GM21390 (cell line): ENCODE measurements at regions not wholly inside any gene's neighbourhood (a gene's known extent, or its start where the extent isn't known, plus 50 kb on each side); places are given as distances from the start of the nearest gene placed in this dataset.

ENCODE experiments used
- ATAC-seq: cut with Tn5 transposase; IDR thresholded peaks from one replicate; pipeline ENCODE4 v1.9.1; 2021; ENCODE audit not compliant: unreplicated experiment

DNA sequence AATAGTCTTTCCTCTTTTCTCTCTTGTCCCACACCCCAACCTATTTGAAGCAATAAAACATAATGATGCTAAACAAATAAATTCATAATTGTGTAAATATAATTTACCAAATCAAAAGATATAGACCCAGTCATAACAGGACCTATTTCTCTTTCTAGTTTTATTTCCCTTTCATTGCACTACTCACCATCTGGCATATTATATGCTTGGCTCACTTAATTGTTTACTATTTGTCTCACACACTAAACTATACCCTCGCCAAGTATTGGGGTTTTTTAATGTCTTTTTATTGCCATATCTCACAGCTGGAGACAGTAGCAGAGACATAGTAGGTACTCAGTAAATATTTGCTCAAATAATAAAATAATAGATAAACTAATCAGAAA is 597.5 kb upstream of the PCDH15 start:
- no peak for ATAC-seq

DNA sequence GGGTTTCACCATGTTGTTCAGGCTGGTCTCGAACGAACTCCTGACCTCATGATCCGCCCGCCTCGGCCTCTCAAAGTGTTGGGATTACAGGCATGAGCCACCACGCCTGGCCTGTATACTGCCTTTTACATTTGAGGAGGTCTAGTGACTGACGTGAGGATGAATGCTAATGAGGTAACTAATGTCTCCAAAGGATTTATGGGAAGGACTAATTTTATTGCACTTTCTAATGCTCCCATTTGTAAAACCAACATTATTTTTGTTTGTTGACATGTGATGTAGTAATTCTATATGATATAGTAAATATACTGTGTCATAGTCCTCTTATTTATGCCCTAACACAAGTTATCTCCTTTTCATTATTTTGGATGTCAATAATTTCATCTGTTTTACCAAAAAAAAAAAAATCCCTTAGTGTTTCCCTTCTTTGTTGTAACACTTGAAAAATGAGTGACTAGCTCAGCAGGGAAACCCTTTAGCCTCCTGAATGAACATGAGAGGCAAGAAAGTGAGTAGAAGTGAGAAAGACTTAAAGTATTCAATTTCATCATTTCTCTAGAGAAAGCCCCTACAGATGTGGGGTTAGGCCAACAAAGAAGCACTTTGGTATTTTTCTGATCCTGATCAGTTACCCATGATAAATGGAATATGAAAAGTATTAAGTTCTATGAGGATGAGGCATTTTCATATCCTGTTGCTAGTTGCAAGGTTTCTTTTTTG is 596.9 kb upstream of the PCDH15 start:
- ATAC-seq = no peak

DNA sequence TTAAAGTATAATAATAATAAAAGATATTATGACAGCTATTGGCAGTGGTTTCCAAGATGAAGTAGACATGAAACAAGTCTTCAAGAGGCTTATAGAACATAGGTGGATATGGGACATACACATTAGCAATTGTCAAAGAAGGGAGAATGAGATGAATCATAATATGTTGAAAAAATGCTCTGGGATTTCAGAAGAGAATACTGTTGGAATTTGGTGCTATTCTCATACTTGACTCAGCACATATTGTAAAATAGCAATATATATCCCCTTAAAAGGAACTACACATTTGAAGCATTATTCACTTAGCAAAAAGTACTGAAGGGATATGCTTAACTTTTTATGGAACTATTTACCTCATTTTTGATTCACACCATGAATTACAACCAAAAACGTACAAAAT is 577.2 kb upstream of the PCDH15 start:
- ATAC-seq = no peak

DNA sequence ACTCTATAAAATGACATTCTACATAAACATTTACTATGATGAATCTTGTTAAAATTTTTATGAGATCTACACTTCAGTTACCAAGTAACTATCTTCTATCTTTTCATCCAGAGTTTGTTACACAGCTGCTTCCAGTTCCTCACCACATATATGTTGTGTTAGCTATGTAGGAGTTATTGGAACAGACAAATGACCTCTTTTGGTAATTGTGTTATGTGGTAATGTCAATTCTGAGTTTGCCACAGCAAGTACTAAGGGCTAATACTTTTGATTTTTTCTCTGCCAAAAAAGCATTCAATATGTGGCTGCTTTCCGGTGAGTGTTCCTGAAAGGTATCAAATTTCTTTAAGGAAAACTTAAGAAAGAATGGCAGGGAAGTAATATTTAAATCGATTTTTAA is 573.9 kb upstream of the PCDH15 start:
- no peak for ATAC-seq

DNA sequence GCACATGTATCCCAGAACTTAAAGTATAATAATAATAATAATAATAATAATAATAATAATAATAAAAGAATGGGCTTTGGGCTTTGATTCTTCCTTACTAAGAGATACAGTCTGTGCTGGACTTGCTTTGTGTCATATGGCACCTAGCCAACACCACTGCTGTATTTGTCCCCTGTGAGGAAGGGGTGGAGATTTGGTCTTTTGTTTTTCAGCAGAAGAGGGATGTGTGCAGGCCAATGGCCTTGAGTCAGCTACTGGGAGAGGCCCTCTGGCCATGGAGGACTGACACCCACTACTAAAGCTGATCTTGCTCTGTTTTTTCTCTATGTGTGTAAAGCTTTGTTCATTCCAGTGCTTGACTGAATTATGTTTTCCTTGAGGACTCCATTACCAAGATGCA is 573.0 kb upstream of the PCDH15 start:
- no peak for ATAC-seq

DNA sequence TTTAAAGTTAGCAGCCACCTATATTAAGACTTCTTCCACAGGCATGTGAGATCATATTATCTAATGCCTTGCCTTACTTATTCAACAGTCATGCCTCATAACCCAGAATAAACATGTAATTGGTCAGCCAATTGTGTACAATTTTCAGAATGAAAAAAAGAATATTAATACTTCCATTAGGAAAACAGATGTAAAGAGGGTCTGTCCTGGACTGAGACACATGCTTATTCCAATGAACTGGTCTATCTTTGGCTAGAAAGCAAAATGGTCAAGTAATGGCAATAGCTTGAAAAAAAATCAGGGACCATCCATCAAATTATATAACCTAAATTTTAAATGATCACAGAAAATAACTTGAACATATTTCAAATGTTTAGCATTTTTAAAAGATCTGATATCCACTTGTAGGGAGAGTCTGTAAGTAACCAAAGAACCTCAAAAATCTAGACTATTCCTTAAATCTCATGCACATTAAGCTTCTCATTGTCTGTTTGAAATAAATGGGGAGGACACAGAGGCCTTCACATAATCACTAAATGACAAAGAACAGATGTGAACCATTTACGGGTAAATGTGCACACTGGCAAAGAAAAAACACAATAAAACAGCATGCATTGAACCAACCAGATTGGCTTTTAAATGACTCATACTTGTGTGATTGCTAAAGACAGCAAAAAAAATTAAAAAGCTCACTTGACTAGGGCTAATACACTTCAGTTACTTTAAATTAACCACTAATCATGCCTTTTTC is 568.8 kb upstream of the PCDH15 start:
- no peak for ATAC-seq

DNA sequence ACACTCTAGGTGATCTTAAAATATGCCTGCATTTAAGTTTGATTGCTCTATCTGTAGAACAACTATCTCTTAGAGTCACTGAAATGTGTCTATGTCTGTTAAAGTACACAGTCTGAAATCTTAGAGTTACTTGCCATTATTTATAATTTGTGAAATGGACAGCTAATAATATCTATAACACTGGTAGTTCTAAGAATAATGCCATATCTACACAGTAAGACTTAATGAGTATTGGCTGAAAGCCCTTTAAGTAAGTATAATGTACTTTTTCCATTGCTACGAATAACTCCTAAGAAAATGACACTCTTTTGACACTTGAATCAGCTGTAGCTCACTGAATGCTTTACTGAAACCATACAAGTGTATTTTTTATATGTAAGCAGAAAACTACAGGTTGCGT is 567.4 kb upstream of the PCDH15 start:
- no peak for ATAC-seq

DNA sequence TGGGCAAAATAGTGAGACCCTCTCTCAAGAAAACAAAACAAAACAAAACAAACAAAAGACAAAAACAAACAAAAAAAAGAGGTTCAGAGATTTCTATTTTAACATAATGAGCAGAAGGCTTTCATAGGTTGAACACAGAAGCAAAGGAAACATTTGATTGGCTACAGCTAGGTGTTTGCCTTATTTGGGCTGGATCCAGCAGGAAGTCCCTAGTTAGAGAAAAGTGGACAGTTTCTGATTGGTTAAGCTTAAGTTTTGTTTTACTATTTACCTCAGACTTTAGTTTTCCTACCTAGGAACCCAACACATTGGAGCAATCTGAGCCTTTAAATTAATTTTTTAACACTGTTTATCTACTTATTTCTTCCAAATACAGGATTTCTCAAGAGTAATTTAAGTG is 566.5 kb upstream of the PCDH15 start:
- ATAC-seq = no peak

DNA sequence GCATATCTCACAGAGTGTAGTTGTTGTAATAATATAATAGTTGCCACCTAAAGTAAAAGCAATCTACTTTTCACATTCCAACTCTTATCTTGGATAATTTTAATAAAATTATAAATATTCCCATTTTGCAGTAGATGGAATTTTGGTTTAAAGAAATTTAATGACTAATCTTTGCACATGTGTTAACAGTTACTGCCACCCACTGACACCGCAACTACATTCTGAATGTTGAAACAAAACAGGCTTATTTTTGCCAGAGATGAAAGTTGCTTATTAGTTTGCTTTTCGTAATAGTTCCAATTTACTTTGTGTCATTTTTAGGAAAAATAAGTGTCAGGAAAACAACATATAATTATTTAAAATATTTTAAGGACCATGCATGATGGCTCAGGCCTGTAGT is 557.5 kb upstream of the PCDH15 start:
- no peak for ATAC-seq

DNA sequence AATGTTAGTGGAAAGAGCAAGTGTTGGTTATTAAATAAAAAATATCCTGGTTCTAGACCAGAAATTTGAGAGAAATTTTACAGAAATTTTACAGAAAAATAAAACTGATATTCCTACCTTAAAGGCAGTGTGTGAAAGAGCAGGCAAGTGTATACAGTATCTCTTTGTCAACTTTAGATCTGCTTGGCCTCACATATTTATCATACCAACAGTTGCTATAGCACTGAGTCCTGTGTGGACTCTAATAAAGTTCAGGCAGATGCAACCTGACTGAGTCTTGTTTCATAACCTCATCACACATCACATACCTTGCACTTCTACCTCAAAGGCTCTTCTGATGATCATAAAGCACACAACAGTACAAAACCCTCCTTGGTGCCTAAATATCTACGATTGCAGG is 552.4 kb upstream of the PCDH15 start:
- ATAC-seq = no peak

DNA sequence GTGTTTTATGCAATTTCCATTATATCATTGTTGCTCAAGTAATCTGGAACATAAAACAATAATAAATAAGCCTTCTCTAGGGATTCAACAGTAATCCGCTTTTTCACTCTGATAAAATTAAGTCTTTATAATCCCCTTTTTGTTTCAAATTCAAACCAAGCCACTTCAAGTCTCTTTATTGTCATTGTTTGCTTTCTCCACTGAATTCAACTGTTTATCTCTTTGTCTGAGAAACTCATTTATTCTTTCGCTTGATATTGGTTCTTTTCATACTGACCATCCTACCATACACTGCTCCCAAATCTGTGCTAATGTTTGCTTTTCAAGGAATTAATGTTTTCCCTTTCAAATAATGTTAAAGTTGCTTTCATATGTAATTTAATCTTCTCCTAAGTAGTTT is 550.4 kb upstream of the PCDH15 start:
- ATAC-seq = no peak

DNA sequence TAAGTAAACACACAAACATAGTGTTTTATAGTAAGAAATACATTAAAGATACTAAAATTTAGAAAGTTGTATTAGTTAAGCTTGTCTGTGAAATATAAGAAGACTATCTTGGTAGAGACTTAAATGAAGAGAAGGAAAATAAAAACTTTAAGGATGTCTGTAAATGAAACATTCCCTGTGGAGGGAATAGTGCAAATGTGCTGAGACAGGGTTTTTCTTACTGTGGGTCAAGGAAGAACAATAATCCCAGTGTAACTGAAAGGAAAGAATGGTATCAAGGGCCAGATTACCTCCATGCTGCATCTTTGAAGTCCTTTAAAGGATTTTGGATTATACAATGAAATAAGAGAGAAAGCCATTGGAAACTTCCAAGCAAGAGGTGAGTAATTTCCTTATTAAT is 547.5 kb upstream of the PCDH15 start:
- ATAC-seq = no peak

DNA sequence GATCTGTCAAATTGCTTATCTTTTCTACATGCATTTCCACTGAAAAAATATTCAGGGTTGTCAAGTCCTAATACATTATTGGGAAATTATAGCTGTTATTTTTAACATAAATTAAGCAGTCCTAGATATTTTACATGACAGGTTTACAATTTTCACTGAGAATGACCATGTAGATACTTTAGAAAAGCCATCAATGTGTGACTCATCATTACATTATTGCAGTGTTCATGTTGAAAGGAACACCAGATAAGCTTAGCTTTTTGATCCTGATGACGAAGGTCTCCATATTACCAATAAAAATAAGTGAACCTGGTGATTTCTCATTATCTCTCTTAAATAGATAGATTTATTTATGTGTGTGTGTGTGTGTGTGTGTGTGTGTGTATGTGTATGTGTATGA is 529.5 kb upstream of the PCDH15 start:
- no peak for ATAC-seq

DNA sequence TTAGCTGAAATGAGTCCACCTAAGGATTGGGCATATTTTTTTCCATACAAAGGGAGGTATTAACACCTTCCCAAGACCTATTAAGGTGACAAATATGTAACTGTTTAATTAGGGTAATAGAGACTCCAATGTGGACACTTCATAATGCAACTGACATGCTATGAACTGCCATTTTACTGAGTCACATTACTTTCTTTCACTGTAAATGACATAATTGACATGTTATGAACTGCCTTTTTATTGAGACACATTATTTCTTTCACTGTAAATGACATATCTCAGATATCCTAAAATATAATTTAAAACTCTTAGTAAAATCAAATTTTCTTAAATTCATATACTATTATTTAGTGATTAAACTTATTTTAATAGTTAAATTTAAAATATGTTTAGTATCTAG is 528.8 kb upstream of the PCDH15 start:
- ATAC-seq = no peak

DNA sequence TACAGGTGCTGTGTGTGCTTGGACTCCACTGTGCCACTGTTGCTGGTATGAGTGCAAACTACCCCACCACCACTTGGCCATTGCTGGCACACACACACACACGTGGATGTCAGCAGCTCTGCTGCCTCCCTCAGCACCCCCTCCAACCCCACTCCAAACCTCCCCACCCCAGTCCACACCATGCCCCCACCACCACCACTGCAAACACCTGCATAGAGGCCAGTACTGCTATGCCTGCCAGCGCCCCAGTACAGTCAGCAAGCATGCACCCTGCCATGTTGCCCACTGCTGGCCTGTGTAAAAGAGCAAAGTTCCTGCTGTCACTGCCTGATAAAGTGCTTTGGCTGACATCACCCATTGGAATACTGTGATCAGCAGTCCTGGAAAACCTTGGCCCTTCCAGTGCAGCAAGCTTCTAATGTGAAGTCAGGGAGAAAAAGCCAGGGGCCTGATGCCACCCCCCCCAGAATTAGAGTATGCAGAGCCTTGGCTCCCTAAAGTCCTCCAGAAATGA is 519.2 kb upstream of the PCDH15 start:
- no peak for ATAC-seq

DNA sequence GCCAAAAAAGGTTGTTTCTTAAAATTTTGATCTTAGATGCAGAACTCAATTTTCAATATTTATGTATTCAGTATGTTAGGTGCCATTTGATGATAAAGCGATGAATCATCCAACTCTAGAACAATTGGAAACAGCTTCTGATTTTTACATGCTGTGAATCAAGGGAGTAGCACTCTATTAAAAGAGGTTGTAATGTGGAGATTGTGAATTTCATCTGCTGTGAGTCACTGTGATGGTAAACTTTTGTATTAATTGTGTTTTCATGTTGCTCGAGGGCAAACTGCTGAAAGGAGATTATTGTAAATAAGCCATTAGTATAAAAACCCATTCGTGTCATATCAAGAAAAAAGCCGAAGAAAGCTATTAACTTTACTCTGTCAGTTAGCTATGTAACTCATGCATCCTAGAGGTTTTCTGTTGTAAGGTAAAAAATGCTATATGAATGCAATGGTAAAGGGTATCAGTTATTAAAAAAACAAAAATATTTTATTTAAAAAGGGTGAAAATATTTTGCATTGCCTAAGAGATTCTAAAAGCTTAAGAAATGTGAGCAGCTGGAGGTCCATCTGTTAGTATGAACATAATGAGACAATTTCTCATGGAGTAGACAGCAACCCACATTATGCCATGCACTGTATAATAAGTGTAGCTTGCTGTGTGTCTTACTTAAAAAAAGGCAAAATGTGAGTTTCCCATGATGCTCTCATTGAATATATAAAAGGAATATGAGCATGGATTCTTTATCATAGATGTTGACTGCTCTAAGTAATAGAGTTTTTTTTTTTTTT is 511.0 kb upstream of the PCDH15 start:
- ATAC-seq = no peak

DNA sequence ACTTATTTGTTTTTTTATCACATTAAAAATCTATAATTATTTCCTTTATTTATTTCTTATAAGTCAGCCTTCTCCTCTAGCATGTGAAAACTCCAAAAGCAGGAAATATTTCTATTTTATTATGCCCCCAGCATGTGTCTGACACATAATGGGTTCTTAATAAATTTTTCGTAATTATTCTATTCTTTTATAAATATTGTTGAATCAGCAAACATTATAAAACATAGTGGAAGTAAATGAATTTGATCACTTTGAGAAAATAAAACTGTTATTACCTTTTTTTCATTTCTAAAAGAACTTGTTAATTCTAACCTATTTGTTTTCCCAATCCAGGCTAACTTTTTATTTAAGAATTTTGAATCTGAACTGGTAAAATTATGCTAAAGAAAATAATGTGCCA is 509.1 kb upstream of the PCDH15 start:
- ATAC-seq = no peak

DNA sequence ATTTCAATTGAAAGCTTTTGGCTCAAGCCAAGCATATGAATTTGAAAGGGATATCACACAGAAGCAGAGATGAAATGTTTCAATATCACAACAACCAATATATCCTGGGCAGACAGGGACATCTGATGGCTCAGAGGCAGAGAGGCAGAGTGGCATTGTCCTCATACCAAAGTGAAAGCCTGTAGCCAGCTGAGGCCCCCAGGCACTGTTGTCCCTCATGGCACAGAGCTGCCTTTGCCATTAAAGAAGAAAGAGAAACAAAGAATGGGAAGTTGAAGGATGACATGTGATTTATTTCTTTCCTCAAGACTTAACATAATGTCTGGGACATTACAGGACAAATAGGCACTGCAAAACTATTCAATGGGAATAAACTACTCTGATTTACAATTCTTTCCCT is 504.3 kb upstream of the PCDH15 start:
- no peak for ATAC-seq

DNA sequence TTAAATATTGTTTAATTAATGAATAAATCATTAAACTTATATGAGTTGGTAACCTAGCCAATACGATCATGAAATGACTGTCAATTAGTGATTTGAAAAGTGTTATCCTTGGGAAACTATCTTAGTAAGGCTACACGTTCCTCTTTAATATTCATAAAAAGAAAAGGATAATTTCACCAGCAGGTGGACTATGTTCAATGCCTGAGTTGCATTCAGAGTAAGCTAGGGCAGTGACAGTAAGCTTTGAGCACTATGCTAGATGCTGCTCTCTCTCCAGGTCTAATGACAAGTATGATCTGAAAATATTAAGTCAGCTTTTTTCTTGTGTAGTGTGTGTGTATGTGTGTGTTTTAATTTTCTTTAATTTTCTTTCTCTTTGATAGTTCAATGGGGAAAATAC is 486.3 kb upstream of the PCDH15 start:
- ATAC-seq = no peak

DNA sequence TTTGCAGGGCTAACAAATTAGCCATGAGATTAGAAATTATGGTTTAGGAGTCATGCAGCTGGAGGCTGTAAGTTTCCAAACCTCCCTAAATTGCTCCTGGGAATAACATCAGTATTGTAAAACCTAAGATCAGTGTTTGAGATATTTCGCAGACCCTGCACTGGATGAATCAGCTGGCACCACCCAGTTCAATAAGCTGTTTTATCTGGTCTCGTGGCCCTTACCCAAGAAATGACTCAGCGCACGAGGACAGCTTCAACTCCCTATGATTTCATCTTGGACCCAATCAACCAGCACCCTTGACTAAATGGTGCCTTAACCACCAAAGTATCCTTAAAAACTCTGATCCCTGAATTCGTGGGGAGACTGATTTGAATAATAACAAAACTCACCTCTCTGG is 482.0 kb upstream of the PCDH15 start:
- no peak for ATAC-seq

DNA sequence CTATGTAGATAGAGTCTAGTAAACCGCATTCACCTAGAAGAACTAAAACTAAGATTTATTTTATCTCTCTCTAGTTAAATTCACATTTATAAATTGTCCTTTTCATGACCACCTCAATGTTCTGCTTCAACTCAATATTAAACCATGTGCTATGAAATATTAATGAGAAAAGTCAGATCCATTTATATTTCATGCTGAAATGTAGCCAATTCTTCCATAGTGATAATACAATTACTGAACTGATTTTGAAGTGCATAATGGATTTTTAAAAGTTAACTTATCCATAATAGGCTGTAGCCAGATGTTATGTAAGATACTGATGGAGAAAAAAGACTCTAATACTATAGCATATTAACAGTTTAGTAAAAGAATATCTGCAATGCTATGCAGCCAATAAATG is 479.7 kb upstream of the PCDH15 start:
- no peak for ATAC-seq

DNA sequence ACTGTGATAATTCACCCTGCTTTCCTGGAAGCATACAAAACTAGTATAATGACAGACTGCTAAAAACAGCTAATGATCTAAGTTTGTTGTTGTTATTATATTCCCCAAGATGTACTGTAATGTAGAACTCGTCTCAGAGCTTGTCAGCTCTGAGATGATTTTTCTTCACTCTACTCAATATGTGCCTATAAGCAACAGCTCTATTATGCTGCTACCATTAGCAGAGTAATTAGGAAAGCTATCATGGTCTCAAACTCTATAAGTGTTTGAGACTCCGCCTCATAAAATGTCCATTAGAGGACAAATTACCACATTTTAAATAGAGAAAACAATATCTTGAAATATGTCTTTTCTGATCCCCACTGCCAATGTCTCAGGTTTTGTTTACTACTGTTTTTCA is 476.5 kb upstream of the PCDH15 start:
- no peak for ATAC-seq
